GM19372 (cell line): ENCODE measurements at regions not wholly inside any gene's neighbourhood (a gene's known extent, or its start where the extent isn't known, plus 50 kb on each side); places are given as distances from the start of the nearest gene placed in this dataset.

Experiments used
- ATAC-seq: cut with Tn5 transposase; IDR thresholded peaks from one replicate; pipeline ENCODE4 v1.9.1; 2021; ENCODE audit warnings: mild to moderate bottlenecking, low read depth, moderate library complexity; ENCODE audit not compliant: unreplicated experiment

DNA sequence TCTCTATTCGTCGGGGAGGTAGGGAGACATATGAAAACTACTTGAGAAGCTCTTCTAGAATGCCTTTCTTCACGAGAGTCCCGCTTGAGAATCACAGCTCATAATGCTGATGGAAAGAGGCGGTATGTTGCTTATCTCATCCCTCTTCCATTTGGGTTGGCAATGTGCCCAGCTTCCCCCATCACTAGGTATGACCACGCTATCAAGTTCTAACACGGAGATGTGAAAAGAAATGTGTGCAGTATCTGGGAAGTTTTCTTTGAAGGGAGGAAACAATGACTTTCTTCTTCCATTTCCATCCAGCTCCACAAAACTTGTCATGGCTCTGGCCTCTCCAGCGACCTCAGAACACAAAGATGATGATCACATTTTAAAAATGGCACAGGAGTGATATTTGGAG lies 742.4 kb downstream of the DCDC2C start:
- no peak for ATAC-seq

GRCh38 chr2:4454907-4455306 lies 751.5 kb downstream of the DCDC2C start:
- no peak for ATAC-seq

GRCh38 chr2:4455486-4456155 lies 752.2 kb downstream of the DCDC2C start:
- no peak for ATAC-seq

DNA sequence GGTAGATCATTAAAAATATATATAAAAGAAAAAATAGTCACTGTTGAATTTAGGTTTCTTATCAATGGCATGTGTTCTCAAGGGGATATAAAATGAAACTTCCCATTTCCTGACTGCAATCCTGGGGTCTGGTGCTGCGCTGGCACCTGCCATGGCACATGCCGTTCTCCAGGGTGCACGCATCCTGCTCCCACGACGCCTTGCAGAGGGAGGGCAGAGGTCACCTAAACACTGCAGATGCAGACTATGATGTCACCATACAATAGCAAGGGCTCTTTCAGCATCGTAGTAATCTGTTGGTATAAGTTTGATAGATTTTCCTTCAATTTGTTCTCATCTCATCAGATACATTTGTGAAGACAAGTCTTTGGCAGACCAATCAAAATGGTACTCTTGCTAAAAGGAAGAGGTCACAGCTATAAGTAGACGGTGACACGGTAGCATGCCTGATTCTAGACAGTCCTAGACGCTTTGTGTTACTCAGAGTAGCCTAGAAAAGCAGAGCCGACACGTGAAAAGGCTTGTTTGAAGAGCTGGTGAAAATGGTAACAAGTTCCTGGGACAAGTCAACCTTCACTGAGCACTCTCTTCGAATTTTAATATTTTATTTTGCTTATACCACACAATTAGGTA lies 761.4 kb downstream of the DCDC2C start:
- no peak for ATAC-seq

DNA sequence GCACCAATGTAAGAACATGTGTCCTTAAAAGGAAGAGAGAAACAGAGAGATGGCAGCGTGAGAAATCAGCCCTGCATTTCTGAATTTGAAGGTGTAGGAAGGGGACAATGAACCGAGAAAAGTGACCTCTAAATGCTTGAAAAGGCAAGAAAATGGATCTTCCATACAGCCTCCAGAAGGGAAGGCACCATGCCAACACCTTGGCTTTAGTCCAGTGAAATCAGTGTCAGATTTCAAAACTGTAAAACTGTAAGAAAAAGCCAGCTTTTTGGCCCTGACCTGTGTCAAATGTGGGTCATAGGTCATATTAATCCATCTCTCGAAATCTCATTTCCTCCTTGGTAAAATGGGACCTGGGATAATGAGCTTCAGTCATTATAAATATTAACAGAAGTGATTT lies 762.3 kb downstream of the DCDC2C start:
- no peak for ATAC-seq

DNA sequence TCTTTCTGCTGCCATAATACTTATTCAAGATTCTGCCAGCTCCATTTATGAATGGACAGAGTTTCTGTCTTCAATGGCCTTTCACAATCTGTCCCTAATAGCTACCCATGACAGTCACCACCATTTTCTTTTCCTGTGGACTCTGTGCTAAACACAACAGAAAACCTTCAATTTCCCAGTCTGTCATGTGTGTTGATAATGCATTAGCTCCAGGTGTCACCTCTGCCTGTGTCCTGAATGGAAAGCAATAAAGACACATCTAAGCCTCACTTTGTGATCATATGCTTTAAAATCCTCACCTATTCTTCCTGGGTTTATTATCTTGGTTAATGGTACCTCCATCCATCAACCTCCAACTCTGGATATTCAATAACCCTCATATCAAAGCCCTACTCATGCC lies 772.2 kb downstream of the DCDC2C start:
- no peak for ATAC-seq

DNA sequence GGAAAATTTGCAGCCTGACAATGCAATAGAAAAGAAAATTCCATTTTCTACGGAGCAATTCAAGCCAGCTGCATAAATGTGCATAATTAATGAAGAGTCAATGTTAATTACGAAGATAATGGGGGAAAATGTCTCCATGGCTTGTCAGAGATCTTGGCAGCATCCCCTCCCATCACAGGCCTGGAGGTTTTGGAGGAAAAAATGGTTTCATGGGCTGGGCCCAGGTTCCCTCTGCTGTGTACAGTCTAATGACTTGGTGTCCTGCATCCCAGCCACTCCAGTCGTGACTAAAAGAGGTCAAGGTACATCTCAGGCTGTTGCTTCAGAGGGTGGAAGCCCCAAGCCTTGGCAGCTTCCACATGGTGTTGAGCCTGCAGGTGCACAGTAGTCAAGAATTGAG lies 779.7 kb downstream of the DCDC2C start:
- no peak for ATAC-seq

GRCh38 chr2:4486971-4487370 lies 783.6 kb downstream of the DCDC2C start:
- no peak for ATAC-seq

DNA sequence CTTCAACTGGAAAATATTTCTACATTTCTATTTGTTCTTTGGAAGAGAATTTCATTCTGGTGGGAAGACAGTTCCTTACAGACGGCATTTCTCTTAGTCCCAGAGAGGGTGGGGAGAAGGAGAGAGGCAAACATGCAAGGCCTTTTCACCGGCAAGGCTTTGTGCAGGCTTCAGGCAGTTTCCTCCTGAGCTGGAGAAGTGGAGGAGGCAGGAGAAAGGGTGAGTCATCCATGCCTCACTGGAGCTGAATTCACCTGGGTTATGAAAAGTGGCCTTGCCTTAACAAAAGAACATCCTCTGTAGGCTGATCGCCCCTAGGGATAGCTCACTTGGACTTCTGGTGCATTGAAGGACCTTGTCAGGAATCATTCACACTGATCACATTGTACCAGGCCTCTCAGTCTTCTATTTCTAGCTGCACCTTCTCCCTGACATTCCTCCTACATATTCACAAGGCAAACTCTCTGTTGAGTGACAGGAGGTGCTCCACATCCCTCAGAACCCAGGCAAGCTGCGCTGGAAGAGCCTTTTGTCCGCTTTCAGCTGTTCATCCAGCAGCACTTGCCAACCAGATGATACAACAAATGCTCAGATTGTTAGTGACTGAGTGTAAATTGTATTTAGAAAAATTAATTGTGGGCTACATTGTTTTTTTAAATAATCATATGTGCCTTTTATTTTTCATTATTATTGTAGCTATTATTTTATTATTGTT lies 796.1 kb downstream of the DCDC2C start:
- ATAC-seq = no peak

DNA sequence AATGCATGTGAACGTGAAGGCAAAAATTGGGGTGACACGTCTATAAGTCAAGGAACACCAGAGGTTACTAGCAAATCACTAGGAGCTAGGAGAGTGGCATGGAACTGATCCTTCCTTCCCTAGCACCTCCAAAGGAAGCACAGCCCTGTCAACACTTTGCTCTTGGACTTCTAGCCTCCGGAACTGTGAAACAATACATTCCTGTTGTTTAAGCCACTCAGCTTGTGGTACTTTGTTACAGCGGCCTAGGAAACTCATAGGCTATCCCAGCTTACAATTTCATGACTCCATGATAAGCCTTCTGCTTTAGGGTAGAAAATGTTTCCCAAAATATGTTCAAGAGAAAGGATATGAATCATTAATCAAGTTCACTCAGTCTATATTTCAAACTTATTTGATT lies 798.1 kb downstream of the DCDC2C start:
- no peak for ATAC-seq

- ATAC-seq = no peak
These were observed 799.0 kb downstream of the DCDC2C start for GRCh38 chr2:4502230-4502843.

GRCh38 chr2:4507661-4508060 lies 804.3 kb downstream of the DCDC2C start:
- no peak for ATAC-seq

- ATAC-seq = no peak
These were observed 812.7 kb downstream of the DCDC2C start for GRCh38 chr2:4515871-4516761.

DNA sequence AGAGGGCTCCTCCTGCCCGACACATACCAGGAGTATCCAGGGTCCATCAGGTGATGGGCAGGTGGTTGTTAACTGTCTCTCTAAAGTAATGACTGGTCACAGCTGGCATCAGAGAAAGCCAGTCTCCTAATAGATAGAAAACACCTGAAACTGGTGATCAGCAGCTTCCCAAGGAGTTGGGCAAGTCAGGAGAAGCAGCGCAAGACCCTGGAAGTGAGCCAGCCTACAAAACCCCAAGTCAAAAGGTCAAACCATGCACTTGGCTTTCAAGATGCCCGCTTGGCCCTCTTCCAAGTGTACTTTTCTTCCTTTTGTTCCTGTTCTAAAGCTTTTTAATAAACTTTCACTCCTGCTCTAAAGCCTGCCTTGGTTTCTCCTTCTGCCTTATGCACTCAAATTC lies 815.2 kb downstream of the DCDC2C start:
- ATAC-seq = no peak

GRCh38 chr2:4522498-4523421 lies 819.4 kb downstream of the DCDC2C start:
- ATAC-seq = no peak

GRCh38 chr2:4527416-4527815 lies 824.0 kb downstream of the DCDC2C start:
- ATAC-seq = no peak

DNA sequence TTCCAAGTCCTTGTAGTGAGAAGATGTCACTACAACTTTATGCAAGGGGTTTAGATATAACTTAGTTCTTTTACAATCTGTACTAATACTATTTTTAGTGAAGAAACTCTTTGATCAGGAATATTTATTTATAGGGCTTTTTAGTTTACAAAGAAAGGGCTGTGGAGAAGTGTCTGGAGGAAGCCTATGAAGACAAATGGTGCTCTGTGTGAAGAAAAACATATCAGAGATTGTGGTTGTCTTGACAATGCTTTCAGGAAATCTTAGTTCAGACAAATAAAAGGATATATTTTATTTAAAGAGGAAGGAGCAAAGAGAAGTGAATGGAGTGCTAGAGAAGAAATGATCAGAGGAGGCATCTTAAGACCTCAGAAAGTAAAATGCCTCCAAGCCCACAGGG lies 824.9 kb downstream of the DCDC2C start:
- ATAC-seq = no peak

DNA sequence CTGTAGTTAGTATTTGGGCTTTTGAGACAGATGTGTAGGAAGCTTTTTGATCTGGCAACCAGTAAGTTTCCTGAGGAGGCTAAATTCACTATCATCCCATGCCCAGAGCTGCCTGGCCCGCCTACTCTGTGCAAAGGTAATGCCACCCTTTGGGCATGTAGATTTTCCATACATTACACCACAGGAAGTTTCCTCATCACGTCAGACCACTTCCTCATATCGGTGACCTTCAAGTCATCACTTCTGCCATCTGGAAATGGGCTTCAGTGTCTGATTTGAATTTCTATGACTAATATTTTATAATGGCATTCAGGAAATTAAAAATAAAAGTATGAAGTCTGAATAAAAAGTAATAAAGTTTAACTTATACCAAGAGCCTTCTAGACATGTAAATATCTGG lies 825.4 kb downstream of the DCDC2C start:
- no peak for ATAC-seq

GRCh38 chr2:4529738-4530137 lies 826.4 kb downstream of the DCDC2C start:
- no peak for ATAC-seq
